ENCODE measurements at regions not wholly inside any gene's neighbourhood (a gene's known extent, or its start where the extent isn't known, plus 50 kb on each side); places are given as distances from the start of the nearest gene placed in this dataset.

GRCh38 chr14:26173581-26174110 lies 424.2 kb downstream of the NOVA1 start:
- no peak for DNase-seq (ENCODE audit: low read depth in 1 of 2, low spot score in 1 of 2)
- H3K27ac ChIP-seq (replicated peaks) = no peak overlapping the region
- TF ChIP-seq REST (IDR thresholded peaks at IDR 0.05; ENCODE audit: insufficient replicate concordance, low read depth) (no peak), GABPA (IDR thresholded peaks at IDR 0.05; ENCODE audit: low read depth) (no peak), SPI1 (IDR thresholded peaks at IDR 0.05; ENCODE audit: borderline replicate concordance, low read depth) (no peak), CTCF (IDR thresholded peaks at IDR 0.05; ENCODE audit: insufficient read depth, low read length) (no peak), POLR2AphosphoS5 (IDR thresholded peaks at IDR 0.05; ENCODE audit: low read depth) (no peak)
- H3K27me3 ChIP-seq (ENCODE audit: insufficient read depth, poor library complexity, severe bottlenecking) = no peaks in the 10 kb centered on the region
- no peak overlapping the region for H3K4me3 ChIP-seq (replicated peaks; ENCODE audit: insufficient read depth, low read length)

- no peak overlapping the region for H3K4me3 ChIP-seq (replicated peaks; ENCODE audit: insufficient read depth, low read length)
- TF ChIP-seq CTCF (IDR thresholded peaks at IDR 0.05; ENCODE audit: insufficient read depth, low read length) = no peak
- TF ChIP-seq POLR2AphosphoS5 (IDR thresholded peaks at IDR 0.05; ENCODE audit: low read depth) = no peak
- TF ChIP-seq REST (IDR thresholded peaks at IDR 0.05; ENCODE audit: insufficient replicate concordance, low read depth) = no peak
- no peak for TF ChIP-seq SPI1 (IDR thresholded peaks at IDR 0.05; ENCODE audit: borderline replicate concordance, low read depth)
- TF ChIP-seq GABPA (IDR thresholded peaks at IDR 0.05; ENCODE audit: low read depth) = no peak
- H3K27me3 ChIP-seq (ENCODE audit: insufficient read depth, poor library complexity, severe bottlenecking) = no peaks in the 10 kb centered on the region
- no peak for DNase-seq (ENCODE audit: low read depth in 1 of 2, low spot score in 1 of 2)
- H3K27ac ChIP-seq (replicated peaks) = no peak overlapping the region
Measured at GRCh38 chr14:26172396-26172795, 425.4 kb downstream of the NOVA1 start.

- H3K4me3 ChIP-seq (replicated peaks; ENCODE audit: insufficient read depth, low read length) = no peak overlapping the region
- no peaks in the 10 kb centered on the region for H3K27me3 ChIP-seq (ENCODE audit: insufficient read depth, poor library complexity, severe bottlenecking)
- no peak for DNase-seq (ENCODE audit: low read depth in 1 of 2, low spot score in 1 of 2)
- TF ChIP-seq GABPA (IDR thresholded peaks at IDR 0.05; ENCODE audit: low read depth) = no peak
- TF ChIP-seq CTCF (IDR thresholded peaks at IDR 0.05; ENCODE audit: insufficient read depth, low read length) = no peak
- TF ChIP-seq SPI1 (IDR thresholded peaks at IDR 0.05; ENCODE audit: borderline replicate concordance, low read depth) = no peak
- no peak for TF ChIP-seq POLR2AphosphoS5 (IDR thresholded peaks at IDR 0.05; ENCODE audit: low read depth)
- TF ChIP-seq REST (IDR thresholded peaks at IDR 0.05; ENCODE audit: insufficient replicate concordance, low read depth) = no peak
- no peak overlapping the region for H3K27ac ChIP-seq (replicated peaks)
Measured at GRCh38 chr14:26170885-26171284, 426.9 kb downstream of the NOVA1 start.
